GM21360 (cell line): ENCODE measurements at regions not wholly inside any gene's neighbourhood (a gene's known extent, or its start where the extent isn't known, plus 50 kb on each side); places are given as distances from the start of the nearest gene placed in this dataset.
"Not testable (repeated sequence)": the region's sequence is repeated elsewhere in the genome, so short reads cannot be mapped to it uniquely, and the experiment has no call there.

ENCODE experiments used
- ATAC-seq: cut with Tn5 transposase; IDR thresholded peaks from one replicate; pipeline ENCODE4 v1.9.1; 2021; ENCODE audit warnings: mild to moderate bottlenecking, moderate library complexity; ENCODE audit not compliant: unreplicated experiment

DNA sequence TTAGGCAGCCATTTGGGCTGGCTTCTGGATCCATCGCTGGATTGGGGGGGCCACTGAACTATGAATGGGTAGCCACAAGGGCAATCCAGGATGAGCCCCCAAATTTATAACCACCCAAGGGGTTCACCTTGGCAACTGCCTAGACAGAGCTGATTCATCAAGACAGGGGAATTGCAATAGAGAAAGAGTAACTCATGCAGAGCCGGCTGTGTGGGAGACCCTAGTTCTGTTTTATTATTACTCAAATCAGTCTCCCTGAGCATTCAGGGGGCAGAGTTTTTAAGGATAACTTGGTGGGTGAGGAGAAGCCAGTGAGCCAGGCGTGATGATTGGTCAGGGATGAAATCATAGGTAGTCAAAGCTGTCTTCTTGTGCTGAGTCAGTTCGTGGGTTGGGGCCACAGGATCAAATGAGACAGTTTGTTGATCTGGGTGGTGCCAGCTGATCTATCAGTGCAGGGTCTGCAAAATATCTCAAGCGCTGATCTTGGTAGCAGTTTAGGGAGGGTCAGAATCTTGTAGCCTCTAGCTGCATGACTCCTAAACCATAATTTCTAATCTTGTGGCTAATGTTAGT is 57.9 kb downstream of the DNAJB9 start:
- no peak for ATAC-seq

DNA sequence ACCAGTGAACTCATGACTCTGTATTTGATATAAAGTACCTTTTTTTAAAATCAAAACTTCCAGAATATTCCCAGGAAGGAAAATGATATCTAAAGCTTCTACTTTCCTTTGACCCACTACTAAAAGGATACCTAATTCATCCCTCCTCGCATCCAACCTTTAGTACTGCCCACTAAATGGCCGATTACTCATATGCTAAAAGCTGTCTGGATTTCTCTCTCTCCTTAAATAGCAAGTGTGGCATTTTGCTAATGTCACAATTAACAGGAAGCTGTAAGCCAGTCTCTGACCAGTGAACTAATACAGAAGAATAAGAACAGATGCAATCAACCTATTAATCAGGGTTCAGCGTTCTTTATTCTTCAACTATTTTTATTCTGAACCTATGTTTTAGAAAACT is 59.0 kb downstream of the DNAJB9 start:
- ATAC-seq = no peak

DNA sequence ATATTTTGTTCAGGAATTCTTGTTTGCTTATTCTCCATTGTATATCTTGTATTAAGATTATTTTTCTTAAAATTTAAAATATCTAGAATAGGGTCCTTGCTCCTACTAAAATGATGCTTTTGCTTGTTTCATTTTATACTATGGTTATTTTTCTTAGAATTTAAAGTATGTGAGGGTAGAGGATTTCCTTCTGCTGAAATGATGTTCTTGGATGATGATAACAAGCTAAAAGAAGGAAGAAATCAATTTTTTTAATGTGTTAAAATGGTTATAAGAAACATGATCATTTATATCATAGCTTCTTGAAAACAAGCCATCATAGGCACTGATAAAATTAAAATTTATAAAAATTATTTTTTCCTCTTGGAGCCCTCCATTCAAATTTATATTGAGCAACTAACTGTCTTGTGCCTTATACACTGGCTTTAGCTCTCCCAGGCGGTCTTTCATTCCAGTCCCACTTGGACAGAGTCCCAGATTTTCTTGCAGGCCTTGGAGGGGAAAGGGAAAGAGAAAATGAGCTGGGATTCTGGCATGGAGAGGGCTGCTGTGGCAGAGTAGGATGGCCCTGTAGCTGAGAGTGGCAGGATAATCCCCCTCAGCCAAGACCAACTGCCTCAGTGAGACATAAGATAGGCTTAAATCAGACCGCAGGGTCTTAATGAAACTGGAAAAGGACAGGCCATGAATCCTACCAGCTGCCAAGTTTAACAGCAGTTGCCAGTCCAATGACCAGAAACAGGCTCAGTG is 60.2 kb downstream of the DNAJB9 start:
- no peak for ATAC-seq

GRCh38 chr7:108634036-108634435 is 64.4 kb downstream of the DNAJB9 start:
- no peak for ATAC-seq

- ATAC-seq = no peak
These were observed 64.9 kb downstream of the DNAJB9 start for GRCh38 chr7:108634535-108634934.

DNA sequence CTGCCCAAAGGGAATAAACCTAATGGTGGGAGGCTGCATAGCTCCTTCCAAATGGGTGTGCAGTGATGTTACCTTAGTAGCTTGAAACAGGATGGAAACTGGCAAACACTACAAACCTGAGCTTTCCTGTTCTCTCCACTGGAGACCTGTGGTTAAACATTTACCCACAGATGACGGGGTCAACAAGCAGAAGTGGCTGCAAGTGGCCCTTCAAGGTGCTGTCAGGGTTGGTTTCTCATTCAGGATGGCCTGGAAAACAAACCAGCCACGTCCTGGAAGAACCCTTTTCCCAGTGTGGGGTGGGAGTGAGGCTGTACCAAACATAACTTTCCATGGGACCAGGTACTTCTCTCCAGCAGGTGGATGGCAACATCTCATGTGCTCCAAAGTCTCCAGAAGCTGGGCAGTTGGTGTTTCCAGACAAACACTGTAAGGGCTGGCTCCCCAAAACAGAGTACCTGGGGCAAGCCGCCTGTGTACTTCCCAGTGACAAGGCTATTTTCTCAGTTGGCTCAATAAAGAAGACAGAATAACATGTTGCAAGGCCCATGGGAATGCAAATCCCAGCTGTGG is 67.5 kb downstream of the DNAJB9 start:
- no peak for ATAC-seq

GRCh38 chr7:108642126-108642525 is 72.5 kb downstream of the DNAJB9 start:
- ATAC-seq = no peak

DNA sequence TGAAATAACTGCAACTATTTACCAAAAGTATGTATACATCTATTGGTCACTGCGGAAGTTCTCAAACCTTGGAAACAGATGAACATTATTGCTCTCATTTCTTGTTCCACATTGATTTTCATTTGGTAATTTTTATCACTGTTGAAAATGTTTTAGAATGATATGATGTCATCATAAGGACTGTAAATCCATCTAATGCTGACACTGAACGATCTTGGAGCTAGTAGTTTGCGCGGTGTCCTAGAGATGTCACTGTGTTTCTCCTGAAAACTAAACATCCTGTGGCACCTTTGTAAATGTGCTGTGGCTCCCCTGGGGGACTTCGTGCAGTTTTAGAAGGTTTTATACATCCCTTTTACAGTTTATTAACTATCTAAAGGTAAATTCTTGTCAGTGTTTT is 73.5 kb downstream of the DNAJB9 start:
- ATAC-seq = no peak

DNA sequence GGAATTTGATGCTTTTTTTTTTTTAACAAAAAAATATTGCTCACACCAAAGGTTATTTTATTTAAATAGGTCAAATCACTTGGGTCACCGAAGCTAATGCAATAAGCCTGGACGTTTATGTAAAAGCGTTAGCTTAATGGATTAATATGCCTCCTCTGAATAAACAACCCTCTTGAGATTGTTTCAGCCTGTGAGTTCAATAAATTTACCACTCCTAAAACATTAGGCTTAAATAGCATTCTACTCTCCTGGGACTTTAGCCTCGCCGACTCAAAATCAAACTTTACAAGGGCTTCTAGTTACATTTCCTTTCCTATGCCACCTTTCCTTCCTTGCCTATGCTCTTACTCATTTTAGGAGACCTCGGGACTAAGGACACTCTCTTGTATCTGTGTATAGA is 79.3 kb downstream of the DNAJB9 start:
- no peak for ATAC-seq

GRCh38 chr7:108650467-108650866 is 80.8 kb downstream of the DNAJB9 start:
- no peak for ATAC-seq

GRCh38 chr7:108652886-108653285 is 83.2 kb downstream of the DNAJB9 start:
- no peak for ATAC-seq

GRCh38 chr7:108653526-108653925 is 83.9 kb downstream of the DNAJB9 start:
- no peak for ATAC-seq

DNA sequence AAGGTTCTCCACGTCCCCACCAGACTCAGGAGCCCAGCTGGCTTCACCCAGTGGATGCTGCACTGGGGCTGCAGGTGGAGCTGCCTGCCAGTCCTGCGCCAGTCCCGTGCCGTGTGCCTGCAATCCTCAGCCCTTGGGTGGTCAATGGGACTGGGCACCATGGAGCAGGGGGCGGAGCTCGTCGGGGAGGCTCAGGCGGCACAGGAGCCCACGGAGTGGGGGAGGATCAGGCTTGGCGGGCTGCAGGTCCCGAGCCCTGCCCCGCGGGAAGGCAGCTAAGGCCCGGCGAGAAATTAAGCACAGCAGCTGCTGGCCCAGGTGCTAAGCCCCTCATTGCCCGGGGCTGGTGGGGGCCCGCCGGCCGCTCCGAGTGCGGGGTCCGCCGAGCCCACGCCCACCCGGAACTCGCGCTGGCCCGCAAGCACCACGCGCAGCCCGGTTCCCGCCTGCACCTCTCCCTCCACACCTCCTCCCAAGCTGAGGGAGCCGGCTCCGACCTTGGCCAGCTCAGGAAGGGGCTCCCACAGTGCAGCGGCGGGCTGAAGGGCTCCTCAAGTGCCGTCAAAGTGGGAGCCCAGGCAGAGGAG is 87.6 kb downstream of the DNAJB9 start:
- not testable (repeated sequence) for ATAC-seq

DNA sequence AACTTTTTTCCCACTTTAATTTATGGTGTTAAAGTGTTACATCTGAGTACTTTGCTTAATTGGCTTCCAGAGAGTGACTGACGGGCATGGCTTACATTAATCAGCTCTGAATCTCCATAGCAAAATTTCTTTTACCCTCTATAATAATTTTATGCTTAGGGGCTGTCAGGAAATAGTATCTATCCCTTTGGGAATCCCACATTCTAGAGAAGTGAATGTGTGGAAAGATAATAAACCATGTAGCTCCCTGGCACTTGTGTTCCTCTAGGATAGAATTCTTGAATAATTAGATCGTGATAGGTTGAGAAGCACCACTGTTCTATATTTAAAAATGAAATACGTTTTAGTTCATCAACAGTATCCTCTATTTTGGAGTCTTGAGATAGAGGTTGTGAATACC is 89.6 kb downstream of the DNAJB9 start:
- ATAC-seq = no peak

DNA sequence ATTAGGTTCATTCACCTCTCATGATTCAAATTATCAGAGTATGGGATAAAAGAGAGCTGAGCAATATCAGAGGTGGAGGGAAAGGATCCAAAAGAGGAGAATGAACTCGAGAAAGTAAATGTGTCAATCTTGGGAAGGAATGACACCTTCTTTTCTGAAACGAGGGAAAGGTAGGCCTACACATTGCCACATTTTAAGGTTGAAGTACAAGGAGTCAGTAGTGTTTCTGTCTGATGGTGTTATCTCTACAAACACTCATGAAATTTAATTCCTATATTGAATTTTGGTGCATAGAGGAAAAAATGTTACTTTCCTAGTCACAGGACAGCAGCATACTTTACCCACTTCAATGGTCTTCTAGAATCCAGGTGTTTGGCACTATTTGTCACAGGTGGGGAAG is 90.2 kb downstream of the DNAJB9 start:
- no peak for ATAC-seq

DNA sequence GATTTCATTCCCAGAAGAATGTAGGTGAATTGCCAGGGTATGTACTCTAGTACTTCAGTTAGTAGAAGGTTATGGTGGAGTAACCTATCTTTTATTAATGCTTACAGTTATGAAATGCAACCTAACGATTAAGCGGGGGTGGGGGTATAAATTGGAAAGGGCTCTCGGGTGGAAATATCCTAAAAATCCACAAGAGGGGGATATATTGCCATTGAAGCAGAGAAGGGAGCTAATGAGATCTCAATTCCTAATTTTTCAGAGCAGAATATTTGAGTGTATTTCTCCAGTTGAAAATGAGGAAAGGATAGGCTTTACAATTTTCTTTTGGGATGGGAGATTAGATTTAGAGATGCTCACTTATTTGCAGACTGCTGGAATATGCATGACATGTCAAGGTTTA is 90.8 kb downstream of the DNAJB9 start:
- no peak for ATAC-seq

DNA sequence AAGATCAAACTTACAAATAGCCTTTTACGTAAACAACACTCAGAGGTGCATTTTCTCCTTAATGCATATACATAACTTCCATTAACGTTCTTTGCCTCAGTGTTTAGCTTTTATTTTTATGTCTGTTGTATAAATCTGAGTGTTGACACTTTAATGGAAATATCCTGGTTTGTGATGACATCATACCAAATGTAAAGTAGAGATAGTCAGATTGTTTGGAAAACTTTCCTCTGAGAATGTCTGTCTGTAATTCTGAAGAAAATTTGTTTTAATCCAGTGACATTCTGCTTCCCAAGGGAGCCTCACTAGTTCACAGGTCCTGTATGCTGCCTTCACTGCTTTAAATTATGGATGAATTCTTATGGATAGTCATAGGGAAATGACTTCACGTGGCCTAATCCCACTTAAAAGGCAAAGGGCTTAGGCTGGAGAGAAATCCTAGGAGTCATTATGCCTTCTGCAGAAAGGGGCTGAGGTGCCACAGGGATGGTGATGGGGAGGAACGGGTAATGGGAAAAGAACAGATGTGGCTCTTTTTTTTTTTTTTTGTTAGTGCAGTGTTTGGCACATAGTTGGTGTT is 93.2 kb downstream of the DNAJB9 start:
- ATAC-seq = no peak

GRCh38 chr7:108663701-108664100 is 94.0 kb downstream of the DNAJB9 start:
- ATAC-seq = no peak

GRCh38 chr7:108667216-108667615 is 97.5 kb downstream of the DNAJB9 start:
- ATAC-seq = no peak

DNA sequence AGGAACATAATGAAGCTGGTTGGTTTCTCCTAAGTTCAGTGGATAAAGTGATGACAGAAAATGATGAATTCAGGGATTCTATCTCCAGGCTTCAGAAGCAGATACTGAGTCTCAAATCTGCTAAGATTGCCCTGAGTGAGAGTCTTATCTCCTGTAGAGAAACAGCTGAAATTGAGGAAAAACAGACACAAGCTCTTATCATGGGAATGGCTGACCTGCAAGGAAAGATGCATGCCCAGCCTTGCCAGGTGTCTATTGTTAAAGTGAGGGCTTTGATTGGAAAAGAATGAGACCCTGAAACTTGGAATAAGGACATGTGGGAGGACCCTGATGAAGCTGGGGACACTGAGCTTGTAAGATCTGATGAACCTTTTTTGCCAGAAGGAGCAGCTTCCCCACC is 100.3 kb downstream of the DNAJB9 start:
- ATAC-seq = no peak

GRCh38 chr7:108673699-108674098 is 104.0 kb downstream of the DNAJB9 start:
- not testable (repeated sequence) for ATAC-seq

- ATAC-seq = no peak
These were observed 115.0 kb downstream of the DNAJB9 start for GRCh38 chr7:108684629-108685028.
